HG02885 (cell line): ENCODE measurements at regions not wholly inside any gene's neighbourhood (a gene's known extent, or its start where the extent isn't known, plus 50 kb on each side); places are given as distances from the start of the nearest gene placed in this dataset.

Experiments
- ATAC-seq: cut with Tn5 transposase; IDR thresholded peaks from one replicate; pipeline ENCODE4 v1.9.1; 2021; ENCODE audit warnings: mild to moderate bottlenecking; ENCODE audit not compliant: unreplicated experiment, poor library complexity

GRCh38 chr11:11022125-11022730, 164.4 kb upstream of the ZBED5 start:
- ATAC-seq = no peak

- no peak for ATAC-seq
These were observed 163.7 kb upstream of the ZBED5 start for GRCh38 chr11:11021563-11021962.

- ATAC-seq = no peak
These were observed 162.9 kb upstream of the ZBED5 start for GRCh38 chr11:11020747-11021149.

- no peak for ATAC-seq
These were observed 162.4 kb upstream of the ZBED5 start for GRCh38 chr11:11020219-11020726.

GRCh38 chr11:11016943-11017342, 159.1 kb upstream of the ZBED5 start:
- ATAC-seq = no peak

GRCh38 chr11:11016068-11016467, 158.2 kb upstream of the ZBED5 start:
- no peak for ATAC-seq

GRCh38 chr11:11011617-11012016, 153.8 kb upstream of the ZBED5 start:
- ATAC-seq = no peak

GRCh38 chr11:11010624-11011127, 152.8 kb upstream of the ZBED5 start:
- ATAC-seq = no peak

- no peak for ATAC-seq
These were observed 151.3 kb upstream of the ZBED5 start for GRCh38 chr11:11009179-11009578.

- ATAC-seq = no peak
These were observed 146.2 kb upstream of the ZBED5 start for GRCh38 chr11:11004069-11004468.

GRCh38 chr11:11003226-11003625, 145.4 kb upstream of the ZBED5 start:
- ATAC-seq = no peak

GRCh38 chr11:11000579-11001283, 142.9 kb upstream of the ZBED5 start:
- no peak for ATAC-seq

- ATAC-seq = no peak
These were observed 140.8 kb upstream of the ZBED5 start for GRCh38 chr11:10998674-10999073.

GRCh38 chr11:10996678-10997077, 138.8 kb upstream of the ZBED5 start:
- no peak for ATAC-seq

GRCh38 chr11:10993640-10994039, 135.8 kb upstream of the ZBED5 start:
- ATAC-seq = no peak

GRCh38 chr11:10993186-10993585, 135.3 kb upstream of the ZBED5 start:
- ATAC-seq = no peak

GRCh38 chr11:10991393-10991792, 133.5 kb upstream of the ZBED5 start:
- no peak for ATAC-seq

GRCh38 chr11:10990637-10991193, 132.9 kb upstream of the ZBED5 start:
- ATAC-seq = no peak

GRCh38 chr11:10990160-10990559, 132.3 kb upstream of the ZBED5 start:
- no peak for ATAC-seq

GRCh38 chr11:10986006-10986405, 128.2 kb upstream of the ZBED5 start:
- ATAC-seq = no peak

GRCh38 chr11:10984742-10985141, 126.9 kb upstream of the ZBED5 start:
- no peak for ATAC-seq
